Erythroblast (primary cell): ENCODE measurements at regions not wholly inside any gene's neighbourhood (a gene's known extent, or its start where the extent isn't known, plus 50 kb on each side); places are given as distances from the start of the nearest gene placed in this dataset.

Experiments
- GATA1 ChIP-seq: IDR thresholded peaks from 2 replicates; pipeline ENCODE4 v1.6.1; 2011; ENCODE audit warnings: low read depth, mild to moderate bottlenecking, control low read depth, low read length, moderate library complexity
- POLR2A ChIP-seq: IDR thresholded peaks from 2 replicates; pipeline ENCODE4 v1.6.1; 2011; ENCODE audit warnings: mild to moderate bottlenecking, low read length

GRCh38 chr5:105836887-105837286 lies 1833.8 kb downstream of the EFNA5 start:
- no peak for TF ChIP-seq POLR2A
- TF ChIP-seq GATA1, result no peak
